ENCODE measurements at regions not wholly inside any gene's neighbourhood (a gene's known extent, or its start where the extent isn't known, plus 50 kb on each side); places are given as distances from the start of the nearest gene placed in this dataset.
A peak's percentile ranks its signal among the peaks of the same experiment; 100 is the strongest.

GRCh38 chrY:8202837-8203236 lies 1134.4 kb upstream of the TSPY4 start:
- H3K27ac ChIP-seq: no peak overlapping the region
- no peak for TF ChIP-seq CTCF (IDR thresholded peaks at IDR 0.05)

DNA sequence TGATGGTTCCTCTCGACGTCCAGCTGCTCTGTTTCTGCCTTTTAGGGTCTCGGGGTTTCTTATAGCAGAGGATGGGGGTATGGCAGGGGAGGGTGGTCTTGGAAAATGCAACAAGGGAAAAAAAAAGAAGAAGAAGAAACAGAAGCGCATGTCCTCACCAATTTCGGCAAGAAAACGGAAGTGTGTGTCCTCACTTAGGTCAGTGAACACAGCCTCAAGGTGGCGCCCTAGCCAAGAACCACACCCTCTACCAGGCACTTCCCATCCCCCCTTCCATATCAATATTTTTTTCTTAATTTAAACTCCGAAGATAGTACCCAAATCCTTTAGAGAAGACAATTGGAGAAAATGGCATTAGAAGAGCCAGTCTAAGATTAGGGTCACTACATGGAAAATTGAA lies 1096.1 kb upstream of the TSPY4 start:
- H3K27ac ChIP-seq: no peak overlapping the region
- TF ChIP-seq CTCF (IDR thresholded peaks at IDR 0.05) (peak; percentile 37), ZFX (IDR thresholded peaks at IDR 0.05; ENCODE audit: borderline replicate concordance) (no peak)

- TF ChIP-seq CTCF (IDR thresholded peaks at IDR 0.05) (no peak), ZFX (IDR thresholded peaks at IDR 0.05; ENCODE audit: borderline replicate concordance) (no peak)
- H3K27ac ChIP-seq: no peak overlapping the region
Measured at GRCh38 chrY:8273807-8274206, 1063.5 kb upstream of the TSPY4 start.

- TF ChIP-seq ZFX (IDR thresholded peaks at IDR 0.05; ENCODE audit: borderline replicate concordance) (no peak), CTCF (IDR thresholded peaks at IDR 0.05) (no peak)
Measured at GRCh38 chrY:8305021-8305420, 1032.2 kb upstream of the TSPY4 start.

GRCh38 chrY:8324113-8324512 lies 1013.2 kb upstream of the TSPY4 start:
- H3K27ac ChIP-seq: no peak overlapping the region
- no peak for TF ChIP-seq ZFX (IDR thresholded peaks at IDR 0.05; ENCODE audit: borderline replicate concordance)

More at GRCh38 chrY:8305021-8305420, 1032.2 kb upstream of the TSPY4 start:
- H3K27ac ChIP-seq: no peak overlapping the region

GRCh38 chrY:8326944-8327343 lies 1010.3 kb upstream of the TSPY4 start:
- H3K27ac ChIP-seq: no peak overlapping the region
- TF ChIP-seq ZFX (IDR thresholded peaks at IDR 0.05; ENCODE audit: borderline replicate concordance): no peak

DNA sequence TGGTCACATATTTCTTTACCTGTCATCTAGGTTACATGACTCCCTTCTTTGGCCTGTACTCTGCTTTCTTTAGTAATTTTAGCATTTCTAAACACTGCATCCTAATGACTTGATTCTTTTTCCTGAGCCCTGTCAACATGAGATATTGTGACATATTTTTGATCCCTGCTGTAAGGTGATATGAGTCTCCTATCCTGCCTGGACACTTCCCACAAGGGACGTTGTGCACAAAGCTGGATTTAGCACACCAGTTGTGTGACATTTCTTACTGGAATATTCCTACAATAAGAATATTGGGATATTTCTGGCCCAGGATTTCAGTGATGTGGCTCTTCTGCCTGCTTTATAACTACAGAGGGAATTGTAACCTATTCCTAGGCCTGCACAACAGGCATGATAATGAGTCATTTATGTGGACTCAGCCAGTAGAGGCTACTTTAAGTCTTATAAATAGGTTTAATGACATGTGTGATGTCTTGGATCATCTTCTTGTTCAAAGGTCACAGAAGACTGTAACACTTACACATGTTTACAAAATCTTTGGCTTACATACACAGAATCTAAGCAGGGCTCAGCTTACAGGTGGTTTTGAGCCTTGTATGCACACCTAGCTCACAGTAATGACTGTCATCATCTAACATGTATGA lies 1009.4 kb upstream of the TSPY4 start:
- H3K27ac ChIP-seq: no peak overlapping the region
- TF ChIP-seq ZFX (IDR thresholded peaks at IDR 0.05; ENCODE audit: borderline replicate concordance) (no peak), CTCF (IDR thresholded peaks at IDR 0.05) (no peak)

GRCh38 chrY:8329431-8329830 lies 1007.8 kb upstream of the TSPY4 start:
- no peak for TF ChIP-seq CTCF (IDR thresholded peaks at IDR 0.05)
- TF ChIP-seq ZFX (IDR thresholded peaks at IDR 0.05; ENCODE audit: borderline replicate concordance): no peak
- no peak overlapping the region for H3K27ac ChIP-seq

All from 22Rv1 (cell line).